HG02852 (cell line): ENCODE measurements at regions not wholly inside any gene's neighbourhood (a gene's known extent, or its start where the extent isn't known, plus 50 kb on each side); places are given as distances from the start of the nearest gene placed in this dataset.

Source experiments
- ATAC-seq: cut with Tn5 transposase; IDR thresholded peaks from one replicate; pipeline ENCODE4 v1.9.1; 2021; ENCODE audit warnings: mild to moderate bottlenecking, moderate library complexity; ENCODE audit not compliant: unreplicated experiment

GRCh38 chr11:107151579-107151978 is 133.3 kb upstream of the GUCY1A2 start:
- ATAC-seq = no peak

DNA sequence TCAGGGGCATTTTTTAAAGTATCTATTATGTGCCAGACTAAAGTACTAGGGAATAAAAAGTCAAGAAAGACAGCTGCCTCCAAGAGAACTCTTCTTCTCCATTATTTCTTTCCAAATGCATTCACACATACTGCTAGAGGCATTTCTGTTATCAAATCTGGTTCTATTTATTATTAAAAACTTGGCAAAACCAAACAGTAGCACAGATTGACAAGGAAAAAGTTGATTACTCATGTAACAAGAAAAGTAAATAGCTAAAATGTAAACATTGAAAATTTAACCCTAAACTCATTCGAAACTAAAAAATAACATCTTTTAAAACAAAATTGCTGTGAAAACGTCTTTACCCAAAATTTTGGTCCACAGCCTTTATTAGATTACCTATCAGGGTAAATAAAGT is 132.9 kb upstream of the GUCY1A2 start:
- ATAC-seq = no peak

DNA sequence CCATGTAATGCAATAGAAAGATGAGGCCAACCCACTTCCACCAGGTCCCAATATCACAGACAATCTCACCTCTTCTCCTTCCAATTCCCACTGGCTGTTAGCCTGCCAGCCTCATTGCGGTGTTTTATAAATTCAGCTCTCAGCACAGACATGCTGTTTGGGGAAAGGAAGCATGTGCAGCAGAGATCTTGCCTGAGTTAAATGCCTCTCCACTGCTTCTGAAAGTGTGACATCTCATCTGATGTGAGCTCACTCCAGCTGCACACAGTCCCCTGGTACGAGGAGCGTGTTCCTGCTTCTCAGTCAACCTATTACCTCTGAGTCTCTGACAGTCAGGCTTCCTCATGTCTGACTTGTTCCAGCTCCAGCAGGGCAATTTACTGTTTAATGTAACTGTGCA is 122.7 kb upstream of the GUCY1A2 start:
- no peak for ATAC-seq

GRCh38 chr11:107139396-107139795 is 121.1 kb upstream of the GUCY1A2 start:
- no peak for ATAC-seq

- no peak for ATAC-seq
Measured at GRCh38 chr11:107136892-107137291, 118.6 kb upstream of the GUCY1A2 start.

- ATAC-seq = no peak
Measured at GRCh38 chr11:107131756-107132155, 113.5 kb upstream of the GUCY1A2 start.

- no peak for ATAC-seq
Measured at GRCh38 chr11:107123022-107123421, 104.7 kb upstream of the GUCY1A2 start.

DNA sequence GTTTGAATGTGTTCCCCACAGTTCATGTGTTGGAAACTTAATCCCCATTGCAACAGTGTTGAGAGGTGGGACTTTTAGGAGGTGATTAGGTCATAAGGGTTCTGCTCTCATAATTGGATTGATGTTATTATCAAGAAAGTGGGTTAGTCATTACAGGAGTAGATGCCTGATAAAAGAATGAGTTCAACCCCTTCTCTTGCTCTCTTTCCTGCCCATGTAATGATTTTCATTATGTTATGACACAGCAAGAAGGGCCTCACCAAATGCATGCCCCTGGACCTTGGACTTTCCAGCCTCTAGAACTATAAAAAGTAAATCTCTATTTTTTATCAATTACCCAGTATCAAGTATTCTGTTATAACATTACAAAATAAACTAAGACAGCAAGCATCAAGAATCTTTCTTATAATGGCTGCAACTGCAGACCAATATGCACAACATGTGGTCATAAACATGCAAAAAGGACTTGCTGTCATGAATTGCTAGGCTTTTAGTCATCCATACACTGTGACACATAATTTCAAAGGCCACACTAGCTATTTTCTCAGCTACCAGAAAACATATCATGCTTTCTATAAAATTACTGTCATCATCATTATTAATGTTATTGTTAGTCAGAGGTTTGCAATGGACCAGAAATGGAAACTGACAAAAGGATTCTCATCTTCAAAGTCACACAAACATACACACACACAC is 99.9 kb upstream of the GUCY1A2 start:
- no peak for ATAC-seq

GRCh38 chr11:107116358-107116757 is 98.1 kb upstream of the GUCY1A2 start:
- ATAC-seq = no peak

DNA sequence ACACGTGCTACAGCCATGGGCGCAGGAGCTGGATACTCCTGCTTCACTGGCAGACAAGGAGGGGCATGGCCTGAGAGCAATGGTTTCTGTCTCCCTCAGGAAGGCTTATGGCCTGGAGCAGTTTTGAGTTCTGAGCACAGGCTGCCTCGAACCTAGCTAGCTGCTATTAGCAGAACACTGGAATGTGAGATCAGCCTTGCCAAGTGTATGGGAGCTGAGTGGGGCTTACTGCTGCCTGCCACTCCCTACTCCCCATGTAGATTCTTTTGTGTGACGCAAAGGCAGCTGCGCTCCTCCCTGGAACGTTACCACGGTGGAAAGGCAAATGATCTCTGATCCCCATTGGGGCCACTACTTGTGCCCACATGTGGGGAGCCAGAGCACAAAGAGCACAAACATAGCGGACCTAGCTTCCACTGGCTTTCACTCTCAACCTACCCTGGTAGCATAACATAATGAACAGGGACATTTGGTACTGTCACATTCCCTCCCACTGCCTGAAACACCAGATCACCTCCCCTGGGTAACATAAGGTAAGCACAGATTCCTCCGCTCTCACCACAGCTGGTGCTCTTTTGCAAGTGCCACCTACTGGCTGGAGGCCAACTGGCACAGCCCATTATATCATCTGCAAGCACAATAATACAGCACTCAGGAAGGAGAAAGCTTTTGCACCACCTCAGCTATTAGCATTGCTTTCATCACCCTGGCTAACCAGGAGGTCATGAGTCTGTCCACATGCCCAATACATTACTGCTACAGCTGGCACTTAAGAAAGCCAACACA is 84.6 kb upstream of the GUCY1A2 start:
- ATAC-seq = no peak

DNA sequence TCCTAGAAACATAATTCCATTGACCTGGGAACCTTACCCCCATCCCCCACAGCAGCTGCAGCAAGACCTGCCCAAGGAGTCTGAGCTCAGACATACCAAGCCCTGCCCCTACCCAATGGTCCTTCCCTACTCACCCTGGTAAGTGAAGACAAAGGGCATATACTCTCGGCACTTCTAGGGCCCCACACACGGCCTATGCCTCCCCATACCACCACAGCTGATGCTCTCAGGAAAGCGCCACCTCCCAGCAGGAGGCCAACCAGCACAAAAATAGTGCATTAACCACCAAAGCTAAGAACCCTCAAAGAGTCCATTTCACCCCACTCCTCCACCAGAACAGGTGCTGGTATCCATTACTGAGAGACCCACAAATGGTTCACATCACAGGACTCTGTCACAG is 74.4 kb upstream of the GUCY1A2 start:
- ATAC-seq = no peak

- ATAC-seq = no peak
Measured at GRCh38 chr11:107078375-107078774, 60.1 kb upstream of the GUCY1A2 start.

- ATAC-seq = no peak
Measured at GRCh38 chr11:107076832-107077231, 58.6 kb upstream of the GUCY1A2 start.

DNA sequence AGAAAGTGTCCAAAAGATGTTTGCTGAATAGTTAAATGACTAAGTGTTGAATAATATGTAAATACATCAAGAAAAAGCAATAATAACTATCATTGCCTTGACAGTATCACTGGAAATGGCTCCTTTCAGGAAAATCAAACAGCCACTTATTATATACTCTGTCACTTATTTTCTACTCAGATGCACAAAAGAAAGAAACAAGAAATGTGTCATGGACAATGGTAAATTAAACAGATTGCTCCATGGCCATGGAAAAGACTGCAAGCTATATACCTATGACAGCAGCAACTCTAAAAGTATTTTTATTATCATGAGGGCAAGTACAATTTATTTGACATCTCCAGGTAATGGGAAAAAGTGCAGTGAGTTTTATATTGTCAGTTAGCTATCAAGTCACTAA is 52.9 kb upstream of the GUCY1A2 start:
- no peak for ATAC-seq
